ENCODE measurements at regions not wholly inside any gene's neighbourhood (a gene's known extent, or its start where the extent isn't known, plus 50 kb on each side); places are given as distances from the start of the nearest gene placed in this dataset.
"Not testable (repeated sequence)": the region's sequence is repeated elsewhere in the genome, so short reads cannot be mapped to it uniquely, and the experiment has no call there.

- no peak for DNase-seq
- ChIA-PET CTCF (no interaction called here), POLR2A (no interaction called here)
- no peaks in the 10 kb centered on the region for H3K36me3 ChIP-seq (ENCODE audit: control insufficient read depth in 4 of 4, insufficient read depth in 4 of 4, low read length in 3 of 4)
- H3K9me3 ChIP-seq (ENCODE audit: control extremely low read depth in 1 of 5, control insufficient read depth in 4 of 5, insufficient read depth in 2 of 5, low read depth in 1 of 5, low read length in 4 of 5), result no peaks in the 10 kb centered on the region
- WGBS (ENCODE audit: insufficient coverage), result no CpG with 5 or more reads among the region's 3 CpGs
- no peak overlapping the region for H3K27ac ChIP-seq (ENCODE audit: insufficient read depth in 1 of 2, low read depth in 1 of 2, low read length in 2 of 2, poor library complexity in 1 of 2, severe bottlenecking in 2 of 2)
- no peaks in the 10 kb centered on the region for H3K27me3 ChIP-seq (replicated peaks in 2 of 5; ENCODE audit: control insufficient read depth in 4 of 5, insufficient read depth in 5 of 5, low read length in 4 of 5)
- H3K4me1 ChIP-seq (ENCODE audit: control extremely low read depth in 1 of 4, control insufficient read depth in 4 of 4, insufficient read depth in 4 of 4, low read length in 3 of 4), result no peaks in the 10 kb centered on the region
- no peak overlapping the region for H3K4me3 ChIP-seq (ENCODE audit: control insufficient read depth in 1 of 7, extremely low read depth in 1 of 7, insufficient read depth in 4 of 7, low read depth in 2 of 7, low read length in 6 of 7)
Observed at GRCh38 chr4:117014236-117014635, 71.1 kb downstream of the TRAM1L1 start.

DNA sequence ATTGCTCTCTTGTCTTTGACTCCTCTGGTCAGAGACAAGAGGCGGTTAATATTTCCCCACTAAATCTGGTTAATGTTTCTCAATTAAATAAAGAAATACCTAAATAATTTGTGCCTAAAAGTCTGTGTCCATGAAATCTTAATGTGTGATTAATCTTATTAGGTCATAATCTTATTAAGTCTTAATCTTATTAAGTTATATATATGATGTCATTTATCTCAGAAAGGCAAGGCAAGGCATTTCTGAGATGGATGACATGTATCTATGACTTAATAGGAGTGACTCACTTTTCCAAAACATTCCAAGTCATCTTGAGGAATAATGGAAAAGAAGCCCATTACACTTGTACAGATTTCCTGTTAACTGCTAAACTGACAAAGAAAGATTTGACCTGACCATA lies 74.7 kb downstream of the TRAM1L1 start:
- Histone ChIP-seq H3K4me3 (ENCODE audit: control insufficient read depth in 1 of 7, extremely low read depth in 1 of 7, insufficient read depth in 4 of 7, low read depth in 2 of 7, low read length in 6 of 7) (no peak overlapping the region), H3K9me3 (ENCODE audit: control extremely low read depth in 1 of 5, control insufficient read depth in 4 of 5, insufficient read depth in 2 of 5, low read depth in 1 of 5, low read length in 4 of 5) (no peaks in the 10 kb centered on the region), H3K36me3 (ENCODE audit: control insufficient read depth in 4 of 4, insufficient read depth in 4 of 4, low read length in 3 of 4) (no peaks in the 10 kb centered on the region), H3K27ac (ENCODE audit: insufficient read depth in 1 of 2, low read depth in 1 of 2, low read length in 2 of 2, poor library complexity in 1 of 2, severe bottlenecking in 2 of 2) (no peak overlapping the region), H3K4me1 (ENCODE audit: control extremely low read depth in 1 of 4, control insufficient read depth in 4 of 4, insufficient read depth in 4 of 4, low read length in 3 of 4) (no peaks in the 10 kb centered on the region), H3K27me3 (replicated peaks in 2 of 5; ENCODE audit: control insufficient read depth in 4 of 5, insufficient read depth in 5 of 5, low read length in 4 of 5) (no peaks in the 10 kb centered on the region)
- no CpG with 5 or more reads among the region's 1 CpG for WGBS (ENCODE audit: insufficient coverage)
- ChIA-PET CTCF (no interaction called here), POLR2A (no interaction called here)
- no peak for DNase-seq

DNA sequence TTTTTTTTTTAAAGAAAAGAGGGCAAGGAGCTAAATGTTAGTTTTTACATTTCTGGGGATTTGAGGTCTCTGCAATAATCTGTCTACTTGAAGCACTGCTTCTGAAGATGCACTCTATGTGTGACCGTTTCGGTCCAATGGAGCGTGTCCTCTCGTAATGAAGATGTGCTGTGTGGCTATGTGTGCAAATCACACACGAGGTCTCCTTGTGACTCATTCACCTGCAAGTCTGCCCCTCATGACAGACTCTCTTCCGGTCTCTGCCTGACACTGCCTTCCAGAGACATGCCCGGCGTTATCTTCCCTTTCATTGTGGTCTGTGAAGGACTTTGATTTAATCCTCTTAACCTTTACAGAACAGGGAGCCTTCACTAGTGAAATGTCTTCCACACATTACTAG lies 84.3 kb downstream of the TRAM1L1 start:
- H3K27me3 ChIP-seq (replicated peaks in 2 of 5; ENCODE audit: control insufficient read depth in 4 of 5, insufficient read depth in 5 of 5, low read length in 4 of 5), result no peaks in the 10 kb centered on the region
- DNase-seq, result no peak
- no peak overlapping the region for H3K27ac ChIP-seq (ENCODE audit: insufficient read depth in 1 of 2, low read depth in 1 of 2, low read length in 2 of 2, poor library complexity in 1 of 2, severe bottlenecking in 2 of 2)
- 100% methylated on average over 6 of the region's 8 CpGs for WGBS (ENCODE audit: insufficient coverage)
- no peaks in the 10 kb centered on the region for H3K9me3 ChIP-seq (ENCODE audit: control extremely low read depth in 1 of 5, control insufficient read depth in 4 of 5, insufficient read depth in 2 of 5, low read depth in 1 of 5, low read length in 4 of 5)
- POLR2A ChIA-PET, result interaction anchor here (0.6 kb wide), 1 partner anchor 133 kb away, joined by 9 read pairs; no protein-coding TSS in a partner anchor
- H3K4me3 ChIP-seq (ENCODE audit: control insufficient read depth in 1 of 7, extremely low read depth in 1 of 7, insufficient read depth in 4 of 7, low read depth in 2 of 7, low read length in 6 of 7), result no peak overlapping the region
- no peaks in the 10 kb centered on the region for H3K4me1 ChIP-seq (ENCODE audit: control extremely low read depth in 1 of 4, control insufficient read depth in 4 of 4, insufficient read depth in 4 of 4, low read length in 3 of 4)
- CTCF ChIA-PET, result no interaction called here
- no peaks in the 10 kb centered on the region for H3K36me3 ChIP-seq (ENCODE audit: control insufficient read depth in 4 of 4, insufficient read depth in 4 of 4, low read length in 3 of 4)

- CTCF ChIA-PET, result no interaction called here
- POLR2A ChIA-PET, result no interaction called here
Observed at GRCh38 chr4:116982656-116983055, 102.7 kb downstream of the TRAM1L1 start.

GRCh38 chr4:116980436-116980835 lies 104.9 kb downstream of the TRAM1L1 start:
- H3K4me1 ChIP-seq (ENCODE audit: control extremely low read depth in 1 of 4, control insufficient read depth in 4 of 4, insufficient read depth in 4 of 4, low read length in 3 of 4); H3K36me3 ChIP-seq (ENCODE audit: control insufficient read depth in 4 of 4, insufficient read depth in 4 of 4, low read length in 3 of 4); H3K27ac ChIP-seq (ENCODE audit: insufficient read depth in 1 of 2, low read depth in 1 of 2, low read length in 2 of 2, poor library complexity in 1 of 2, severe bottlenecking in 2 of 2); POLR2A ChIA-PET; H3K4me3 ChIP-seq (ENCODE audit: control insufficient read depth in 1 of 7, extremely low read depth in 1 of 7, insufficient read depth in 4 of 7, low read depth in 2 of 7, low read length in 6 of 7); DNase-seq; H3K9me3 ChIP-seq (ENCODE audit: control extremely low read depth in 1 of 5, control insufficient read depth in 4 of 5, insufficient read depth in 2 of 5, low read depth in 1 of 5, low read length in 4 of 5); H3K27me3 ChIP-seq (replicated peaks in 2 of 5; ENCODE audit: control insufficient read depth in 4 of 5, insufficient read depth in 5 of 5, low read length in 4 of 5); CTCF ChIA-PET: not testable (repeated sequence)
- 95% methylated on average over 7 of the region's 12 CpGs for WGBS (ENCODE audit: insufficient coverage)

More at GRCh38 chr4:116982656-116983055, 102.7 kb downstream of the TRAM1L1 start:
- no peaks in the 10 kb centered on the region for H3K27me3 ChIP-seq (replicated peaks in 2 of 5; ENCODE audit: control insufficient read depth in 4 of 5, insufficient read depth in 5 of 5, low read length in 4 of 5)
- no peaks in the 10 kb centered on the region for H3K36me3 ChIP-seq (ENCODE audit: control insufficient read depth in 4 of 4, insufficient read depth in 4 of 4, low read length in 3 of 4)
- no peak overlapping the region for H3K4me3 ChIP-seq (ENCODE audit: control insufficient read depth in 1 of 7, extremely low read depth in 1 of 7, insufficient read depth in 4 of 7, low read depth in 2 of 7, low read length in 6 of 7)
- H3K9me3 ChIP-seq (ENCODE audit: control extremely low read depth in 1 of 5, control insufficient read depth in 4 of 5, insufficient read depth in 2 of 5, low read depth in 1 of 5, low read length in 4 of 5), result no peaks in the 10 kb centered on the region
- no peak overlapping the region for H3K27ac ChIP-seq (ENCODE audit: insufficient read depth in 1 of 2, low read depth in 1 of 2, low read length in 2 of 2, poor library complexity in 1 of 2, severe bottlenecking in 2 of 2)
- H3K4me1 ChIP-seq (ENCODE audit: control extremely low read depth in 1 of 4, control insufficient read depth in 4 of 4, insufficient read depth in 4 of 4, low read length in 3 of 4), result no peaks in the 10 kb centered on the region
- no peak for DNase-seq
- 94% methylated on average over 3 of the region's 5 CpGs for WGBS (ENCODE audit: insufficient coverage)

DNA sequence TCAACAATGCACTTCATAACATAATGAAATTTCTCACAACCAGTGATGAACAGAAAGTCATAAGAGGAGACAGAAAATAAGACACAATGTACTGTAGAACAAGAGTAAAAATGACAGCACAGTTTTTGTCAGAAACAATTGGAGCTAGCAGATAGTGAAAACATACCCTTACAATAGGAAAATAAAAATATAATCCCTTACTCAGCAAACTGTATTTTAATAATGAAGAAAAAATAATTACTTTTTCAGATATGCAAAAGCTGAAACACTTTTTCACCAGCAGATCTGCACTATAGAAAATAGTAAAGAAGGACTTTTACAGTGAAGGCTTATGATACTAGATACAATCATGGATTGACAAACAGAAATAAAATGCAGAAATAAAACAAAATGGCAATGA lies 126.3 kb downstream of the TRAM1L1 start:
- Histone ChIP-seq H3K4me3 (ENCODE audit: control insufficient read depth in 1 of 7, extremely low read depth in 1 of 7, insufficient read depth in 4 of 7, low read depth in 2 of 7, low read length in 6 of 7) (no peak overlapping the region), H3K4me1 (ENCODE audit: control extremely low read depth in 1 of 4, control insufficient read depth in 4 of 4, insufficient read depth in 4 of 4, low read length in 3 of 4) (no peaks in the 10 kb centered on the region), H3K27ac (ENCODE audit: insufficient read depth in 1 of 2, low read depth in 1 of 2, low read length in 2 of 2, poor library complexity in 1 of 2, severe bottlenecking in 2 of 2) (no peak overlapping the region), H3K36me3 (ENCODE audit: control insufficient read depth in 4 of 4, insufficient read depth in 4 of 4, low read length in 3 of 4) (no peaks in the 10 kb centered on the region), H3K9me3 (ENCODE audit: control extremely low read depth in 1 of 5, control insufficient read depth in 4 of 5, insufficient read depth in 2 of 5, low read depth in 1 of 5, low read length in 4 of 5) (no peaks in the 10 kb centered on the region), H3K27me3 (replicated peaks in 2 of 5; ENCODE audit: control insufficient read depth in 4 of 5, insufficient read depth in 5 of 5, low read length in 4 of 5) (no peaks in the 10 kb centered on the region)
- CTCF ChIA-PET, result no interaction called here
- DNase-seq, result no peak
- POLR2A ChIA-PET, result no interaction called here

DNA sequence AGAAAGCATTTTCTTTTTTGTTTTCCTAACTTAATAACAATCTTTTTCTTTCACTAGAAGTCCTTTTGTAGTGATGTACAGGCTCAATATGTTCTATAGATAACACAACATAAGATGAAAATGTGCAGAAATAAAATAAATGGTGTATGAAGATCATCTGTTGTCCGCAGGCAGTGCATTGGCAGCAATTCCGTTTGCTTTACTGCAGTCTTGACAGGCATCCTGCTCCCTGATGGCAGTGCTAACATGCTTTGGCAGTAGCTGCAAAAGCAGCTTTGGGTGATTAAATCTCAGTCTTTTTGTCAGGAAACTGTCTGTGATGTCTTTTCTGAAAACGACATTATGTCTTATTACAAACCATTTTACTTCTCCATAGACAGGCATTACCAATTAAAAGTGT lies 131.4 kb downstream of the TRAM1L1 start:
- DNase-seq, result no peak
- H3K9me3 ChIP-seq (ENCODE audit: control extremely low read depth in 1 of 5, control insufficient read depth in 4 of 5, insufficient read depth in 2 of 5, low read depth in 1 of 5, low read length in 4 of 5), result no peaks in the 10 kb centered on the region
- CTCF ChIA-PET, result no interaction called here
- no peaks in the 10 kb centered on the region for H3K36me3 ChIP-seq (ENCODE audit: control insufficient read depth in 4 of 4, insufficient read depth in 4 of 4, low read length in 3 of 4)
- H3K27me3 ChIP-seq (replicated peaks in 2 of 5; ENCODE audit: control insufficient read depth in 4 of 5, insufficient read depth in 5 of 5, low read length in 4 of 5), result no peaks in the 10 kb centered on the region
- H3K4me1 ChIP-seq (ENCODE audit: control extremely low read depth in 1 of 4, control insufficient read depth in 4 of 4, insufficient read depth in 4 of 4, low read length in 3 of 4), result no peaks in the 10 kb centered on the region
- WGBS (ENCODE audit: insufficient coverage), result 93% methylated on average over 2 of the region's 3 CpGs
- no peak overlapping the region for H3K27ac ChIP-seq (ENCODE audit: insufficient read depth in 1 of 2, low read depth in 1 of 2, low read length in 2 of 2, poor library complexity in 1 of 2, severe bottlenecking in 2 of 2)
- no peak overlapping the region for H3K4me3 ChIP-seq (ENCODE audit: control insufficient read depth in 1 of 7, extremely low read depth in 1 of 7, insufficient read depth in 4 of 7, low read depth in 2 of 7, low read length in 6 of 7)
- POLR2A ChIA-PET, result no interaction called here

Measured in common myeloid progenitor, CD34-positive (primary cell).